ENCODE measurements at regions not wholly inside any gene's neighbourhood (a gene's known extent, or its start where the extent isn't known, plus 50 kb on each side); places are given as distances from the start of the nearest gene placed in this dataset.

GRCh38 chr16:65658349-65658748, 536.5 kb upstream of the CDH11 start:
- Mint-ChIP-seq H3K27me3 (ENCODE audit: insufficient read depth) (peaks cover 2% of the 10 kb centered on the region; the same call in 1 of the 2 replicates), H3K4me1 (ENCODE audit: low read depth) (peaks cover 44% of the 10 kb centered on the region), H3K9me3 (no peaks in the 10 kb centered on the region), H3K36me3 (ENCODE audit: low read depth) (no peaks in the 10 kb centered on the region), H3K4me3 (peak overlapping the region; percentile 72), H3K27ac (peak overlapping the region; percentile 90)
- no peak for TF ChIP-seq CTCF (IDR thresholded peaks at IDR 0.05)
- DNase-seq, result peak; percentile 91

GRCh38 chr16:65657556-65657955, 535.7 kb upstream of the CDH11 start:
- DNase-seq, result no peak
- no peak overlapping the region for H3K4me3 Mint-ChIP-seq
- no peaks in the 10 kb centered on the region for H3K9me3 Mint-ChIP-seq
- peaks cover 2% of the 10 kb centered on the region; the same call in 1 of the 2 replicates for H3K27me3 Mint-ChIP-seq (ENCODE audit: insufficient read depth)
- H3K27ac Mint-ChIP-seq, result no peak overlapping the region; the same call in 1 of the 2 replicates
- no peaks in the 10 kb centered on the region for H3K36me3 Mint-ChIP-seq (ENCODE audit: low read depth)
- no peak for TF ChIP-seq CTCF (IDR thresholded peaks at IDR 0.05)
- H3K4me1 Mint-ChIP-seq (ENCODE audit: low read depth), result peaks cover 43% of the 10 kb centered on the region

GRCh38 chr16:65657071-65657494, 535.2 kb upstream of the CDH11 start:
- H3K36me3 Mint-ChIP-seq (ENCODE audit: low read depth), result no peaks in the 10 kb centered on the region
- no peak for DNase-seq
- H3K27me3 Mint-ChIP-seq (ENCODE audit: insufficient read depth), result peaks cover 6% of the 10 kb centered on the region
- H3K27ac Mint-ChIP-seq, result no peak overlapping the region
- TF ChIP-seq CTCF (IDR thresholded peaks at IDR 0.05), result no peak
- no peak overlapping the region for H3K4me3 Mint-ChIP-seq
- no peaks in the 10 kb centered on the region for H3K9me3 Mint-ChIP-seq
- H3K4me1 Mint-ChIP-seq (ENCODE audit: low read depth), result peaks cover 43% of the 10 kb centered on the region

GRCh38 chr16:65655802-65656201, 533.9 kb upstream of the CDH11 start:
- H3K9me3 Mint-ChIP-seq, result no peaks in the 10 kb centered on the region
- DNase-seq, result no peak
- TF ChIP-seq CTCF (IDR thresholded peaks at IDR 0.05), result no peak
- H3K36me3 Mint-ChIP-seq (ENCODE audit: low read depth), result no peaks in the 10 kb centered on the region
- peaks cover 8% of the 10 kb centered on the region for H3K27me3 Mint-ChIP-seq (ENCODE audit: insufficient read depth)
- H3K27ac Mint-ChIP-seq, result no peak overlapping the region
- H3K4me3 Mint-ChIP-seq, result no peak overlapping the region
- peaks cover 37% of the 10 kb centered on the region for H3K4me1 Mint-ChIP-seq (ENCODE audit: low read depth)

- H3K4me3 Mint-ChIP-seq, result no peak overlapping the region
Observed at GRCh38 chr16:65648101-65648500, 526.2 kb upstream of the CDH11 start.

More at GRCh38 chr16:65648101-65648500, 526.2 kb upstream of the CDH11 start:
- Mint-ChIP-seq H3K36me3 (ENCODE audit: low read depth) (no peaks in the 10 kb centered on the region), H3K4me1 (ENCODE audit: low read depth) (no peaks in the 10 kb centered on the region), H3K27ac (no peak overlapping the region), H3K9me3 (no peaks in the 10 kb centered on the region), H3K27me3 (ENCODE audit: insufficient read depth) (peaks cover 8% of the 10 kb centered on the region)
- TF ChIP-seq CTCF (IDR thresholded peaks at IDR 0.05), result no peak
- no peak for DNase-seq
